Endothelial cell of umbilical vein (primary cell): ENCODE measurements at regions not wholly inside any gene's neighbourhood (a gene's known extent, or its start where the extent isn't known, plus 50 kb on each side); places are given as distances from the start of the nearest gene placed in this dataset.

Source experiments
- EZH2 ChIP-seq: IDR thresholded peaks from 2 replicates; pipeline ENCODE4 v1.6.1; 2012; ENCODE audit warnings: borderline replicate concordance, low read depth, mild to moderate bottlenecking, moderate library complexity, low read length, inconsistent platforms; ENCODE audit not compliant: severe bottlenecking
- JUN ChIP-seq: IDR thresholded peaks from 2 replicates; pipeline ENCODE4 v1.6.1; 2011; ENCODE audit warnings: borderline replicate concordance, low read depth; ENCODE audit not compliant: insufficient read length, insufficient read depth
- MYC ChIP-seq: IDR thresholded peaks from one replicate; pipeline ENCODE4 v1.6.1; 2011; ENCODE audit warnings: mild to moderate bottlenecking, low read depth, low read length
- POLR2A ChIP-seq: IDR thresholded peaks from 2 replicates; pipeline ENCODE4 v1.6.1; 2012; ENCODE audit warnings: low read depth, mild to moderate bottlenecking, control low read depth, low read length
- TF ChIP-seq, protein P1 (sequence below), 2 donors: IDR thresholded peaks; 1 replicate in 1 of 2; 2 replicates in 1 of 2; pipeline ENCODE4 v1.5.1; 2011; ENCODE audit warnings: low read length in 2 of 2, mild to moderate bottlenecking in 2 of 2, moderate library complexity in 2 of 2, control low read depth in 1 of 2, inconsistent platforms in 1 of 2, low read depth in 1 of 2; ENCODE audit not compliant: insufficient read depth in 1 of 2; ENCODE audit errors: extremely low read depth in 1 of 2

DNA sequence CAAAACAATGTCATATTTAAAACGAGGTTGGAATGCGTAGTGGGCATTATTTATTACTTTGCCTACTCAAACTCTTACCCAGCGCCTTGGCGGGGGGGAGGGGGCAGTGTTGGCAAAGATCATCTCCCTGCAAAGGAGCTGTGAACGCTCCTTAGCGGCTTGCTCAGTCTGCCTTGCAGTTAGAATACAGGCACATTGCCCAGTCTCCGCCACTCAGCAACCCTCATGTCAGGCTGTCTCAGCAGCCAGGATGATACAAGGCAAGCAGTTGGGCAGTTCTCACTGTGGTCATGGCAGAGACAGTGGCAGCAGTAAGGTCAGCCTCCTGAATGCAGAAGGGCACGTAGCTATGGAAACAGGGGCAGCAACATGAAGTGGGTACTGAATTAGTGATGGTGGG is 170.4 kb upstream of the KCNK2 start:
- TF ChIP-seq, protein P1, sequence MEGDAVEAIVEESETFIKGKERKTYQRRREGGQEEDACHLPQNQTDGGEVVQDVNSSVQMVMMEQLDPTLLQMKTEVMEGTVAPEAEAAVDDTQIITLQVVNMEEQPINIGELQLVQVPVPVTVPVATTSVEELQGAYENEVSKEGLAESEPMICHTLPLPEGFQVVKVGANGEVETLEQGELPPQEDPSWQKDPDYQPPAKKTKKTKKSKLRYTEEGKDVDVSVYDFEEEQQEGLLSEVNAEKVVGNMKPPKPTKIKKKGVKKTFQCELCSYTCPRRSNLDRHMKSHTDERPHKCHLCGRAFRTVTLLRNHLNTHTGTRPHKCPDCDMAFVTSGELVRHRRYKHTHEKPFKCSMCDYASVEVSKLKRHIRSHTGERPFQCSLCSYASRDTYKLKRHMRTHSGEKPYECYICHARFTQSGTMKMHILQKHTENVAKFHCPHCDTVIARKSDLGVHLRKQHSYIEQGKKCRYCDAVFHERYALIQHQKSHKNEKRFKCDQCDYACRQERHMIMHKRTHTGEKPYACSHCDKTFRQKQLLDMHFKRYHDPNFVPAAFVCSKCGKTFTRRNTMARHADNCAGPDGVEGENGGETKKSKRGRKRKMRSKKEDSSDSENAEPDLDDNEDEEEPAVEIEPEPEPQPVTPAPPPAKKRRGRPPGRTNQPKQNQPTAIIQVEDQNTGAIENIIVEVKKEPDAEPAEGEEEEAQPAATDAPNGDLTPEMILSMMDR (IDR thresholded peaks at IDR 0.05; ENCODE audit: extremely low read depth in 1 of 2, insufficient read depth in 1 of 2, low read depth in 1 of 2, low read length in 2 of 2): no peak
- no peak for TF ChIP-seq JUN
- TF ChIP-seq EZH2: no peak
- TF ChIP-seq POLR2A: no peak
- TF ChIP-seq MYC: no peak
